ENCODE measurements at regions not wholly inside any gene's neighbourhood (a gene's known extent, or its start where the extent isn't known, plus 50 kb on each side); places are given as distances from the start of the nearest gene placed in this dataset.

GRCh38 chr12:34214011-34214410 lies 191.7 kb downstream of the ALG10 start:
- Mint-ChIP-seq H3K9me3 (no peaks in the 10 kb centered on the region), H3K4me3 (no peak overlapping the region), H3K36me3 (no peaks in the 10 kb centered on the region), H3K27ac (no peak overlapping the region), H3K4me1 (peaks cover 9 to 14% (median 11%) of the 10 kb centered on the region in 4 donors), H3K27me3 (peaks cover 5 to 6% of the 10 kb centered on the region in 2 donors)
- CTCF ChIA-PET (ENCODE audit: partially characterized antibody) = interaction anchor here (0.7 kb wide), 1 partner anchor 21 kb away, joined by 3 read pairs; no protein-coding TSS in a partner anchor
- intact Hi-C loops (cut with micrococcal nuclease) = no loop called here
- no peak for DNase-seq
- H3K4me3 ChIP-seq (ENCODE audit: low read length in 2 of 2) = no peak overlapping the region
- H3K4me1 ChIP-seq (ENCODE audit: insufficient read depth, low read length) = no peaks in the 10 kb centered on the region
- no peak overlapping the region for H3K27ac ChIP-seq (ENCODE audit: low read depth, low read length)
- POLR2A ChIA-PET (ENCODE audit: partially characterized antibody) = no interaction called here
- no peaks in the 10 kb centered on the region for H3K27me3 ChIP-seq (ENCODE audit: insufficient read depth, low read length)
- no peaks in the 10 kb centered on the region for H3K36me3 ChIP-seq (ENCODE audit: insufficient read depth, low read length)
- H3K9me3 ChIP-seq (ENCODE audit: control insufficient read depth in 1 of 2, low read length in 2 of 2) = no peaks in the 10 kb centered on the region

GRCh38 chr12:34215213-34215892 lies 193.1 kb downstream of the ALG10 start:
- no peak overlapping the region for H3K4me3 ChIP-seq (ENCODE audit: low read length in 2 of 2)
- H3K27ac Mint-ChIP-seq = no peak overlapping the region
- intact Hi-C loops (cut with micrococcal nuclease) = loop anchor here (5.0 kb wide), 1 partner anchor 1758 kb away; no protein-coding TSS in a partner anchor
- H3K27ac ChIP-seq (ENCODE audit: low read depth, low read length) = no peak overlapping the region
- no peaks in the 10 kb centered on the region for H3K4me1 ChIP-seq (ENCODE audit: insufficient read depth, low read length)
- no peaks in the 10 kb centered on the region for H3K9me3 Mint-ChIP-seq
- H3K9me3 ChIP-seq (ENCODE audit: control insufficient read depth in 1 of 2, low read length in 2 of 2) = no peaks in the 10 kb centered on the region
- no peaks in the 10 kb centered on the region for H3K36me3 Mint-ChIP-seq
- ChIA-PET CTCF (ENCODE audit: partially characterized antibody) (interaction anchor here (0.9 to 1.6 kb wide), 3 partner anchors 91 to 95 kb away, joined by 3 to 7 read pairs (median 4); no protein-coding TSS in a partner anchor), POLR2A (ENCODE audit: partially characterized antibody) (no interaction called here)
- H3K27me3 Mint-ChIP-seq = peaks cover 6 to 9% of the 10 kb centered on the region in 2 donors
- no peaks in the 10 kb centered on the region for H3K36me3 ChIP-seq (ENCODE audit: insufficient read depth, low read length)
- H3K4me1 Mint-ChIP-seq = peaks cover 9 to 17% (median 11%) of the 10 kb centered on the region in 4 donors
- no peak for DNase-seq
- H3K4me3 Mint-ChIP-seq = no peak overlapping the region
- no peaks in the 10 kb centered on the region for H3K27me3 ChIP-seq (ENCODE audit: insufficient read depth, low read length)

GRCh38 chr12:34215893-34216285 lies 193.6 kb downstream of the ALG10 start:
- H3K9me3 Mint-ChIP-seq = no peaks in the 10 kb centered on the region
- peaks cover 6 to 9% of the 10 kb centered on the region in 2 donors for H3K27me3 Mint-ChIP-seq
- intact Hi-C loops (cut with micrococcal nuclease) = loop anchor here (5.0 kb wide), 1 partner anchor 1759 kb away; no protein-coding TSS in a partner anchor

GRCh38 chr12:34217660-34218059 lies 195.4 kb downstream of the ALG10 start:
- no peaks in the 10 kb centered on the region for H3K9me3 ChIP-seq (ENCODE audit: control insufficient read depth in 1 of 2, low read length in 2 of 2)
- Mint-ChIP-seq H3K4me1 (peaks cover 9 to 17% (median 11%) of the 10 kb centered on the region in 4 donors), H3K9me3 (no peaks in the 10 kb centered on the region), H3K4me3 (no peak overlapping the region), H3K27ac (peak overlapping the region in 1 of 7 donors; percentile 30), H3K36me3 (no peaks in the 10 kb centered on the region), H3K27me3 (peaks cover 7 to 9% of the 10 kb centered on the region in 2 donors)
- CTCF ChIA-PET (ENCODE audit: partially characterized antibody) = interaction anchor here (0.9 to 1.2 kb wide), 6 partner anchors 11 to 1462 kb away, joined by 3 to 7 read pairs (median 4); partner anchors contain the start of gene YARS2
- H3K36me3 ChIP-seq (ENCODE audit: insufficient read depth, low read length) = no peaks in the 10 kb centered on the region
- no peak overlapping the region for H3K4me3 ChIP-seq (ENCODE audit: low read length in 2 of 2)
- no peak overlapping the region for H3K27ac ChIP-seq (ENCODE audit: low read depth, low read length)
- H3K4me1 ChIP-seq (ENCODE audit: insufficient read depth, low read length) = no peaks in the 10 kb centered on the region
- intact Hi-C loops (cut with micrococcal nuclease) = loop anchor here (5.0 kb wide), 1 partner anchor 1760 kb away; no protein-coding TSS in a partner anchor
- DNase-seq = no peak
- POLR2A ChIA-PET (ENCODE audit: partially characterized antibody) = no interaction called here
- no peaks in the 10 kb centered on the region for H3K27me3 ChIP-seq (ENCODE audit: insufficient read depth, low read length)

More at GRCh38 chr12:34215893-34216285, 193.6 kb downstream of the ALG10 start:
- Histone ChIP-seq H3K36me3 (ENCODE audit: insufficient read depth, low read length) (no peaks in the 10 kb centered on the region), H3K9me3 (ENCODE audit: control insufficient read depth in 1 of 2, low read length in 2 of 2) (no peaks in the 10 kb centered on the region), H3K4me1 (ENCODE audit: insufficient read depth, low read length) (no peaks in the 10 kb centered on the region), H3K4me3 (ENCODE audit: low read length in 2 of 2) (no peak overlapping the region), H3K27me3 (ENCODE audit: insufficient read depth, low read length) (no peaks in the 10 kb centered on the region), H3K27ac (ENCODE audit: low read depth, low read length) (no peak overlapping the region)
- DNase-seq = no peak
- CTCF ChIA-PET (ENCODE audit: partially characterized antibody) = interaction anchor here (0.9 to 1.6 kb wide), 3 partner anchors 91 to 96 kb away, joined by 3 to 7 read pairs (median 4); no protein-coding TSS in a partner anchor
- Mint-ChIP-seq H3K36me3 (no peaks in the 10 kb centered on the region), H3K4me1 (peaks cover 9 to 17% (median 11%) of the 10 kb centered on the region in 4 donors), H3K27ac (no peak overlapping the region), H3K4me3 (no peak overlapping the region)
- POLR2A ChIA-PET (ENCODE audit: partially characterized antibody) = no interaction called here

- H3K27ac Mint-ChIP-seq = peak overlapping the region in 5 of 7 donors; percentile 52 to 75 (median 59)
- H3K36me3 Mint-ChIP-seq = no peaks in the 10 kb centered on the region
- Histone ChIP-seq H3K4me3 (ENCODE audit: low read length in 2 of 2) (no peak overlapping the region), H3K36me3 (ENCODE audit: insufficient read depth, low read length) (no peaks in the 10 kb centered on the region), H3K9me3 (ENCODE audit: control insufficient read depth in 1 of 2, low read length in 2 of 2) (no peaks in the 10 kb centered on the region), H3K27ac (ENCODE audit: low read depth, low read length) (no peak overlapping the region), H3K4me1 (ENCODE audit: insufficient read depth, low read length) (no peaks in the 10 kb centered on the region), H3K27me3 (ENCODE audit: insufficient read depth, low read length) (no peaks in the 10 kb centered on the region)
- H3K4me1 Mint-ChIP-seq = peaks cover 9 to 17% (median 11%) of the 10 kb centered on the region in 4 donors
- peak overlapping the region; percentile 83 to 97 (median 88) for H3K4me3 Mint-ChIP-seq
- DNase-seq = peak in 4 of 5 donors; percentile 56 to 66 (median 63)
- ChIA-PET CTCF (ENCODE audit: partially characterized antibody) (interaction anchor here (0.9 to 1.2 kb wide), 6 partner anchors 10 to 1462 kb away, joined by 3 to 7 read pairs (median 4); partner anchors contain the start of gene YARS2), POLR2A (ENCODE audit: partially characterized antibody) (no interaction called here)
- intact Hi-C loops (cut with micrococcal nuclease) = loop anchor here (5.0 kb wide), 1 partner anchor 1761 kb away; no protein-coding TSS in a partner anchor
- no peaks in the 10 kb centered on the region for H3K9me3 Mint-ChIP-seq
- peaks cover 7 to 9% of the 10 kb centered on the region in 2 donors for H3K27me3 Mint-ChIP-seq
Observed at GRCh38 chr12:34218193-34219045, 196.1 kb downstream of the ALG10 start.

GRCh38 chr12:34219046-34219770 lies 196.9 kb downstream of the ALG10 start:
- Mint-ChIP-seq H3K4me3 (peak overlapping the region; percentile 83 to 97 (median 88)), H3K36me3 (no peaks in the 10 kb centered on the region), H3K9me3 (no peaks in the 10 kb centered on the region), H3K27me3 (peaks cover 7 to 9% of the 10 kb centered on the region in 2 donors), H3K4me1 (peaks cover 9 to 17% (median 11%) of the 10 kb centered on the region in 4 donors), H3K27ac (peak overlapping the region in 3 of 7 donors; percentile 22 to 59 (median 24))
- Histone ChIP-seq H3K4me3 (ENCODE audit: low read length in 2 of 2) (no peak overlapping the region), H3K27ac (ENCODE audit: low read depth, low read length) (no peak overlapping the region), H3K36me3 (ENCODE audit: insufficient read depth, low read length) (no peaks in the 10 kb centered on the region), H3K27me3 (ENCODE audit: insufficient read depth, low read length) (no peaks in the 10 kb centered on the region), H3K9me3 (ENCODE audit: control insufficient read depth in 1 of 2, low read length in 2 of 2) (no peaks in the 10 kb centered on the region), H3K4me1 (ENCODE audit: insufficient read depth, low read length) (no peaks in the 10 kb centered on the region)
- DNase-seq = peak in 1 of 5 donors; percentile 3
- ChIA-PET POLR2A (ENCODE audit: partially characterized antibody) (no interaction called here), CTCF (ENCODE audit: partially characterized antibody) (no interaction called here)
- intact Hi-C loops (cut with micrococcal nuclease) = loop anchor here (5.0 kb wide), 1 partner anchor 1762 kb away; no protein-coding TSS in a partner anchor
